LNCAP (cell line): ENCODE measurements at regions not wholly inside any gene's neighbourhood (a gene's known extent, or its start where the extent isn't known, plus 50 kb on each side); places are given as distances from the start of the nearest gene placed in this dataset.

Source experiments
- CTCF ChIP-seq: fragments of 450-650 bp; IDR thresholded peaks from 2 replicates; pipeline ENCODE4 v1.5.1; 2017; ENCODE audit warnings: mild to moderate bottlenecking

- TF ChIP-seq CTCF = no peak
Observed at GRCh38 chr9:14526504-14526903, 166.7 kb downstream of the ZDHHC21 start.

- no peak for TF ChIP-seq CTCF
Observed at GRCh38 chr9:14525856-14526255, 167.4 kb downstream of the ZDHHC21 start.

GRCh38 chr9:14524873-14525515, 168.2 kb downstream of the ZDHHC21 start:
- TF ChIP-seq CTCF = no peak

GRCh38 chr9:14523545-14523944, 169.7 kb downstream of the ZDHHC21 start:
- no peak for TF ChIP-seq CTCF

- TF ChIP-seq CTCF = no peak
Observed at GRCh38 chr9:14522627-14523379, 170.4 kb downstream of the ZDHHC21 start.

- no peak for TF ChIP-seq CTCF
Observed at GRCh38 chr9:14520341-14520740, 172.9 kb downstream of the ZDHHC21 start.

GRCh38 chr9:14517154-14517906, 175.9 kb downstream of the ZDHHC21 start:
- no peak for TF ChIP-seq CTCF
